Peyer's patch (tissue), 4 donors: ENCODE measurements at regions not wholly inside any gene's neighbourhood (a gene's known extent, or its start where the extent isn't known, plus 50 kb on each side); places are given as distances from the start of the nearest gene placed in this dataset.

Experiments
- POLR2A ChIP-seq, 2 donors: fragments of 450-650 bp; IDR thresholded peaks; one replicate each; pipeline ENCODE4 v1.5.1; 2017; ENCODE audit warnings: antibody characterized with exemption in 2 of 2, mild to moderate bottlenecking in 2 of 2, moderate library complexity in 2 of 2
- TF ChIP-seq, protein P1 (sequence below), 6 experiments: fragments of 450-650 bp in 4 of 6; fragments of 200-600 bp in 2 of 6; sonication (generic) in 1 of 6; IDR thresholded peaks; one replicate each; pipeline ENCODE4 v1.5.1; 2017 to 2019; ENCODE audit warnings: antibody characterized with exemption in 6 of 6, mild to moderate bottlenecking in 3 of 6, moderate library complexity in 1 of 6

DNA sequence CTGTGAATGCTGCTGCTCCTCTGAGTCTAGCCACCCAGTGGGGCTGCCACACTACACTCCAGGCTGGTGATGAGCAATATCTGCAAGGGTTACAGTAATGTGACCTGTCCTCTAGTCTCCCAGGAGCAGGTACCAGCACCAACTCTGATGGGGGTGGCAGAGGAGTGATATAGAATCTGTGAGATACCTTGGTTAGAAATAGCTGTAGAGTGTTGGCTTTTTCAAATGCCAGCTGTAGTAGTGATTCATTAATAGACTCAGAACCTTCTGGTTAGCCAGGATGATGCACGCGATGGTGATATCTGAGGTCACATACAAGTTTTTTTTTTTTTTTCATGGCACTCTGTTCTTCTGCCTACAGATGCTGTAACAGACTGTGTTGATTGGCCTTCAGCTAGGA lies 757.1 kb downstream of the INHBA start:
- no peak for TF ChIP-seq POLR2A (IDR thresholded peaks at IDR 0.05)
- TF ChIP-seq, protein P1, sequence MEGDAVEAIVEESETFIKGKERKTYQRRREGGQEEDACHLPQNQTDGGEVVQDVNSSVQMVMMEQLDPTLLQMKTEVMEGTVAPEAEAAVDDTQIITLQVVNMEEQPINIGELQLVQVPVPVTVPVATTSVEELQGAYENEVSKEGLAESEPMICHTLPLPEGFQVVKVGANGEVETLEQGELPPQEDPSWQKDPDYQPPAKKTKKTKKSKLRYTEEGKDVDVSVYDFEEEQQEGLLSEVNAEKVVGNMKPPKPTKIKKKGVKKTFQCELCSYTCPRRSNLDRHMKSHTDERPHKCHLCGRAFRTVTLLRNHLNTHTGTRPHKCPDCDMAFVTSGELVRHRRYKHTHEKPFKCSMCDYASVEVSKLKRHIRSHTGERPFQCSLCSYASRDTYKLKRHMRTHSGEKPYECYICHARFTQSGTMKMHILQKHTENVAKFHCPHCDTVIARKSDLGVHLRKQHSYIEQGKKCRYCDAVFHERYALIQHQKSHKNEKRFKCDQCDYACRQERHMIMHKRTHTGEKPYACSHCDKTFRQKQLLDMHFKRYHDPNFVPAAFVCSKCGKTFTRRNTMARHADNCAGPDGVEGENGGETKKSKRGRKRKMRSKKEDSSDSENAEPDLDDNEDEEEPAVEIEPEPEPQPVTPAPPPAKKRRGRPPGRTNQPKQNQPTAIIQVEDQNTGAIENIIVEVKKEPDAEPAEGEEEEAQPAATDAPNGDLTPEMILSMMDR (IDR thresholded peaks at IDR 0.05): no peak
